IMR-90 (cell line): ENCODE measurements at regions not wholly inside any gene's neighbourhood (a gene's known extent, or its start where the extent isn't known, plus 50 kb on each side); places are given as distances from the start of the nearest gene placed in this dataset.

ENCODE experiments used
- ATAC-seq: fragments of 200-7000 bp; cut with Tn5 transposase; 2 replicates; pipeline ENCODE4 v1.9.1; 2020; ENCODE audit warnings: low read depth, mild to moderate bottlenecking, moderate library complexity
- BruUV-seq: library from RNA; stranded (reverse); fragments of 400-500 nt; replicated peaks from 2 replicates; lab custom pipeline; 2021; lab: Mats Ljungman, UMichigan
- CTCF ChIA-PET: fragments of 300-600 bp; formaldehyde crosslinking; extraction: SDS; loops from one replicate; lab custom pipeline; 2021; ENCODE audit warnings: antibody characterized with exemption; lab: Yijun Ruan, JAX
- POLR2A ChIA-PET: fragments of 300-600 bp; sonication (Branson Sonifier 250); formaldehyde crosslinking; loops from one replicate; lab custom pipeline; 2022; ENCODE audit warnings: antibody characterized with exemption; ENCODE audit not compliant: unreplicated experiment; lab: Charles Lee
- DNase-seq: peaks from one replicate; pipeline ENCODE4 v3.0.0; 2013
- H2AFZ ChIP-seq: replicated peaks from 2 replicates; pipeline ENCODE3; 2013; ENCODE audit warnings: low read length, mild to moderate bottlenecking; ENCODE audit not compliant: poor library complexity
- H2AK5ac ChIP-seq: 2 replicates; pipeline ENCODE4 v1.6.1; 2013; ENCODE audit warnings: low read depth, low read length, inconsistent platforms
- H2AK9ac ChIP-seq: replicated peaks from 2 replicates; pipeline ENCODE3; 2013; ENCODE audit warnings: mild to moderate bottlenecking, low read depth, low read length, moderate library complexity; ENCODE audit not compliant: poor library complexity
- H2BK120ac ChIP-seq: 2 replicates; pipeline ENCODE4 v1.6.1; 2013; ENCODE audit warnings: low read depth, low read length, inconsistent platforms
- H2BK15ac ChIP-seq: 3 replicates; pipeline ENCODE4 v1.6.1; 2013; ENCODE audit warnings: low read depth, low read length, inconsistent platforms
- H2BK20ac ChIP-seq: 2 replicates; pipeline ENCODE4 v1.6.1; 2013; ENCODE audit warnings: low read depth, mild to moderate bottlenecking, inconsistent platforms, low read length, moderate library complexity
- H2BK5ac ChIP-seq: 2 replicates; pipeline ENCODE4 v1.6.1; 2013; ENCODE audit warnings: mild to moderate bottlenecking, low read depth, low read length, inconsistent platforms; ENCODE audit not compliant: poor library complexity, severe bottlenecking
- H3K14ac ChIP-seq: replicated peaks from 2 replicates; pipeline ENCODE4 v1.6.1; 2013; ENCODE audit warnings: low read depth, low read length, inconsistent platforms
- H3K18ac ChIP-seq: 2 replicates; pipeline ENCODE4 v1.6.1; 2013; ENCODE audit warnings: low read depth, low read length, control low read depth
- H3K23ac ChIP-seq: 2 replicates; pipeline ENCODE4 v1.6.1; 2013; ENCODE audit warnings: low read depth, low read length, inconsistent platforms
- H3K27ac ChIP-seq: 2 replicates; pipeline ENCODE4 v1.5.1; 2013; ENCODE audit warnings: mild to moderate bottlenecking, control low read depth, low read length; ENCODE audit not compliant: insufficient read depth
- H3K27me3 ChIP-seq: 2 replicates; pipeline ENCODE4 v1.6.1; 2013; ENCODE audit warnings: low read length; ENCODE audit not compliant: control insufficient read depth, insufficient read depth
- H3K36me3 ChIP-seq: 2 replicates; pipeline ENCODE4 v1.6.1; 2013; ENCODE audit warnings: low read length, mixed read lengths; ENCODE audit not compliant: control insufficient read depth, insufficient read depth
- H3K4ac ChIP-seq: 2 replicates; pipeline ENCODE4 v1.6.1; 2013; ENCODE audit warnings: low read depth, low read length, inconsistent platforms
- H3K4me1 ChIP-seq: 2 replicates; pipeline ENCODE4 v1.6.1; 2013; ENCODE audit warnings: low read length, mixed read lengths; ENCODE audit not compliant: control insufficient read depth, insufficient read depth
- H3K4me2 ChIP-seq: 2 replicates; pipeline ENCODE4 v1.6.1; 2013; ENCODE audit warnings: low read depth, mild to moderate bottlenecking, control low read depth, low read length, moderate library complexity
- H3K4me3 ChIP-seq: 2 replicates; pipeline ENCODE4 v1.5.1; 2013; ENCODE audit warnings: low read depth, mild to moderate bottlenecking, control low read depth, low read length, moderate library complexity; ENCODE audit not compliant: insufficient read depth
- H3K56ac ChIP-seq: 2 replicates; pipeline ENCODE4 v1.6.1; 2013; ENCODE audit warnings: low read length, inconsistent platforms; ENCODE audit not compliant: insufficient read depth; ENCODE audit errors: extremely low read depth
- H3K79me1 ChIP-seq, 2 experiments: 2 replicates each; pipeline ENCODE4 v1.6.1; 2013; ENCODE audit warnings: low read length in 2 of 2, inconsistent platforms in 1 of 2, low read depth in 1 of 2
- H3K9ac ChIP-seq: 2 replicates; pipeline ENCODE4 v1.6.1; 2013; ENCODE audit warnings: low read depth, low read length, control low read depth
- H3K9me1 ChIP-seq: 2 replicates; pipeline ENCODE4 v1.6.1; 2013; ENCODE audit warnings: low read length, inconsistent platforms; ENCODE audit not compliant: insufficient read depth
- H3K9me3 ChIP-seq: 2 replicates; pipeline ENCODE4 v1.6.1; 2013; ENCODE audit warnings: low read length; ENCODE audit not compliant: control insufficient read depth, insufficient read depth
- H4K20me1 ChIP-seq: 2 replicates; pipeline ENCODE4 v1.6.1; 2013; ENCODE audit warnings: low read length, inconsistent platforms; ENCODE audit not compliant: insufficient read depth
- H4K5ac ChIP-seq: 2 replicates; pipeline ENCODE4 v1.6.1; 2013; ENCODE audit warnings: mild to moderate bottlenecking, low read depth, low read length, control low read depth
- H4K8ac ChIP-seq, 2 experiments: 2 replicates each; pipeline ENCODE4 v1.6.1; 2013; ENCODE audit warnings: low read depth in 2 of 2, low read length in 2 of 2, control low read depth in 1 of 2, inconsistent platforms in 1 of 2
- H4K91ac ChIP-seq: 2 replicates; pipeline ENCODE4 v1.6.1; 2013; ENCODE audit warnings: low read depth, low read length, inconsistent platforms; ENCODE audit not compliant: insufficient read depth
- BHLHE40 ChIP-seq: fragments of 150-350 bp; IDR thresholded peaks from 2 replicates; pipeline ENCODE4 v1.6.1; 2016; ENCODE audit warnings: mild to moderate bottlenecking, low read depth, low read length
- CEBPB ChIP-seq: IDR thresholded peaks from 2 replicates; pipeline ENCODE4 v1.6.1; 2012; ENCODE audit warnings: low read depth, low read length, improper control_type of control experiment
- CHD1 ChIP-seq: IDR thresholded peaks from 2 replicates; pipeline ENCODE4 v1.6.1; 2012; ENCODE audit warnings: low read depth, low read length, improper control_type of control experiment
- CTCF ChIP-seq: conservative IDR thresholded peaks from 2 replicates; pipeline ENCODE4 v1.5.1; 2012; ENCODE audit warnings: mild to moderate bottlenecking, low read depth, low read length, improper control_type of control experiment
- FOS ChIP-seq: fragments of 150-350 bp; IDR thresholded peaks from 2 replicates; pipeline ENCODE4 v1.6.1; 2016; ENCODE audit warnings: low read depth, low read length
- MAFK ChIP-seq: IDR thresholded peaks from 2 replicates; pipeline ENCODE4 v1.6.1; 2012; ENCODE audit warnings: low read depth, low read length, improper control_type of control experiment
- MAZ ChIP-seq: IDR thresholded peaks from 2 replicates; pipeline ENCODE4 v1.6.1; 2012; ENCODE audit warnings: low read depth, mild to moderate bottlenecking, low read length, improper control_type of control experiment, moderate library complexity, borderline replicate concordance
- MXI1 ChIP-seq: IDR thresholded peaks from 2 replicates; pipeline ENCODE4 v1.6.1; 2012; ENCODE audit warnings: low read depth, mild to moderate bottlenecking, low read length, moderate library complexity, borderline replicate concordance
- NFE2L2 ChIP-seq: fragments of 150-350 bp; IDR thresholded peaks from 2 replicates; pipeline ENCODE4 v1.6.1; 2016; ENCODE audit warnings: low read depth, mild to moderate bottlenecking, low read length
- POLR2A ChIP-seq: IDR thresholded peaks from 2 replicates; pipeline ENCODE4 v1.6.1; 2012; ENCODE audit warnings: mild to moderate bottlenecking, low read depth, low read length
- RAD21 ChIP-seq: IDR thresholded peaks from 2 replicates; pipeline ENCODE4 v1.6.1; 2012; ENCODE audit warnings: low read length, improper control_type of control experiment
- RFX5 ChIP-seq: IDR thresholded peaks from 2 replicates; pipeline ENCODE4 v1.8.0; 2012; ENCODE audit warnings: low read depth, mild to moderate bottlenecking, low read length, moderate library complexity
- SMC3 ChIP-seq: fragments of 150-350 bp; IDR thresholded peaks from 2 replicates; pipeline ENCODE4 v1.6.1; 2016; ENCODE audit warnings: low read depth, mild to moderate bottlenecking, antibody characterized with exemption, low read length, moderate library complexity
- dilution Hi-C: fragments of 300-500 bp; cut with HindIII; formaldehyde crosslinking; loops from one replicate; pipeline ENCODE4 v1.14.3; 2018; ENCODE audit warnings: low sequenced_read_pairs; ENCODE audit not compliant: unreplicated experiment
- in situ Hi-C: fragments of 300-500 bp; cut with MboI; formaldehyde crosslinking; loops from 3 replicates; pipeline ENCODE4 v1.14.3; 2019; ENCODE audit warnings: low sequenced_read_pairs, inconsistent platforms, mixed read lengths
- intact Hi-C: fragments of 100-400 bp; cut with micrococcal nuclease; formaldehyde crosslinking; loops from 2 replicates; pipeline ENCODE4 v1.10.0; 2022
- TF ChIP-seq, protein P1 (sequence below): fragments of 150-350 bp; IDR thresholded peaks from 2 replicates; pipeline ENCODE4 v1.6.1; 2016; ENCODE audit warnings: low read depth, mild to moderate bottlenecking, low read length, moderate library complexity, borderline replicate concordance

- in situ Hi-C loops (no loop called here), intact Hi-C loops (no loop called here), dilution Hi-C loops (no loop called here)
- Histone ChIP-seq H4K91ac (no peak overlapping the region), H2AK9ac (no peak overlapping the region), H3K9ac (no peak overlapping the region), H4K5ac (no peak overlapping the region), H2BK5ac (no peak overlapping the region), H3K36me3 (no peaks in the 10 kb centered on the region), H3K4me2 (no peak overlapping the region), H3K23ac (no peak overlapping the region), H4K8ac (no peak overlapping the region), H3K14ac (no peak overlapping the region), H3K27ac (no peak overlapping the region), H2BK120ac (no peak overlapping the region), H3K56ac (no peak overlapping the region), H4K20me1 (no peaks in the 10 kb centered on the region), H3K9me3 (no peaks in the 10 kb centered on the region), H3K9me1 (no peaks in the 10 kb centered on the region), H3K18ac (no peak overlapping the region), H3K4me1 (no peaks in the 10 kb centered on the region), H2BK15ac (no peak overlapping the region), H3K4me3 (no peak overlapping the region), H2AFZ (no peak overlapping the region), H2AK5ac (no peak overlapping the region), H3K27me3 (no peaks in the 10 kb centered on the region), H3K79me1 (no peaks in the 10 kb centered on the region), H2BK20ac (no peak overlapping the region), H3K4ac (no peak overlapping the region)
- CTCF ChIA-PET, result no interaction called here
- DNase-seq (no peak), ATAC-seq (no peak)
- POLR2A ChIA-PET, result no interaction called here
- TF ChIP-seq, protein P1, sequence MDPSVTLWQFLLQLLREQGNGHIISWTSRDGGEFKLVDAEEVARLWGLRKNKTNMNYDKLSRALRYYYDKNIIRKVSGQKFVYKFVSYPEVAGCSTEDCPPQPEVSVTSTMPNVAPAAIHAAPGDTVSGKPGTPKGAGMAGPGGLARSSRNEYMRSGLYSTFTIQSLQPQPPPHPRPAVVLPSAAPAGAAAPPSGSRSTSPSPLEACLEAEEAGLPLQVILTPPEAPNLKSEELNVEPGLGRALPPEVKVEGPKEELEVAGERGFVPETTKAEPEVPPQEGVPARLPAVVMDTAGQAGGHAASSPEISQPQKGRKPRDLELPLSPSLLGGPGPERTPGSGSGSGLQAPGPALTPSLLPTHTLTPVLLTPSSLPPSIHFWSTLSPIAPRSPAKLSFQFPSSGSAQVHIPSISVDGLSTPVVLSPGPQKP, result no peak
- TF ChIP-seq RAD21, result no peak
- no peak for TF ChIP-seq SMC3
- no peak for TF ChIP-seq MAFK
- TF ChIP-seq MAZ, result no peak
- TF ChIP-seq RFX5, result no peak
- TF ChIP-seq FOS, result no peak
- TF ChIP-seq BHLHE40, result no peak
- no peak for TF ChIP-seq CEBPB
- no peak for TF ChIP-seq CTCF
- TF ChIP-seq POLR2A, result no peak
- no peak for TF ChIP-seq NFE2L2
- no peak for TF ChIP-seq MXI1
- no peak for TF ChIP-seq CHD1
- no TSS peak for BruUV-seq
These were observed 142.0 kb upstream of the TRPM3 start for GRCh38 chr9:71263451-71263850.
